ENCODE measurements at regions not wholly inside any gene's neighbourhood (a gene's known extent, or its start where the extent isn't known, plus 50 kb on each side); places are given as distances from the start of the nearest gene placed in this dataset.

GRCh38 chr1:234537236-234537635 lies 58.3 kb upstream of the TARBP1 start:
- no peak for TF ChIP-seq CTCF (IDR thresholded peaks at IDR 0.05)
- no peak for TF ChIP-seq POLR2A (IDR thresholded peaks at IDR 0.05)

Data from lower leg skin (tissue), 3 donors.